ENCODE measurements at regions not wholly inside any gene's neighbourhood (a gene's known extent, or its start where the extent isn't known, plus 50 kb on each side); places are given as distances from the start of the nearest gene placed in this dataset.
"Not testable (repeated sequence)": the region's sequence is repeated elsewhere in the genome, so short reads cannot be mapped to it uniquely, and the experiment has no call there.

GRCh38 chr1:20432341-20432740, 53.7 kb downstream of the CAMK2N1 start:
- no peak for DNase-seq (ENCODE audit: extremely low read depth, low read depth)

GRCh38 chr1:20431176-20431460, 54.9 kb downstream of the CAMK2N1 start:
- DNase-seq (ENCODE audit: extremely low read depth, low read depth), result no peak

- DNase-seq (ENCODE audit: extremely low read depth, low read depth), result peak; percentile 9
Observed at GRCh38 chr1:20430355-20431175, 55.4 kb downstream of the CAMK2N1 start.

GRCh38 chr1:20429296-20429695, 56.7 kb downstream of the CAMK2N1 start:
- DNase-seq (ENCODE audit: extremely low read depth, low read depth), result no peak

GRCh38 chr1:20428841-20429240, 57.2 kb downstream of the CAMK2N1 start:
- DNase-seq (ENCODE audit: extremely low read depth, low read depth), result no peak

GRCh38 chr1:20426923-20427322, 59.1 kb downstream of the CAMK2N1 start:
- no peak for DNase-seq (ENCODE audit: extremely low read depth, low read depth)

GRCh38 chr1:20426371-20426770, 59.6 kb downstream of the CAMK2N1 start:
- no peak for DNase-seq (ENCODE audit: extremely low read depth, low read depth)

- DNase-seq (ENCODE audit: extremely low read depth, low read depth), result no peak
Observed at GRCh38 chr1:20425622-20426021, 60.4 kb downstream of the CAMK2N1 start.

GRCh38 chr1:20423169-20423795, 62.7 kb downstream of the CAMK2N1 start:
- DNase-seq (ENCODE audit: extremely low read depth, low read depth), result no peak

- no peak for DNase-seq (ENCODE audit: extremely low read depth, low read depth)
Observed at GRCh38 chr1:20421441-20421840, 64.6 kb downstream of the CAMK2N1 start.

GRCh38 chr1:20417581-20417980, 68.4 kb downstream of the CAMK2N1 start:
- DNase-seq (ENCODE audit: extremely low read depth, low read depth), result no peak

- DNase-seq (ENCODE audit: extremely low read depth, low read depth), result no peak
Observed at GRCh38 chr1:20416706-20417105, 69.3 kb downstream of the CAMK2N1 start.

GRCh38 chr1:20413776-20414140, 72.3 kb downstream of the CAMK2N1 start:
- DNase-seq (ENCODE audit: extremely low read depth, low read depth), result no peak

GRCh38 chr1:20413136-20413775, 72.8 kb downstream of the CAMK2N1 start:
- no peak for DNase-seq (ENCODE audit: extremely low read depth, low read depth)

GRCh38 chr1:20411196-20411980, 74.6 kb downstream of the CAMK2N1 start:
- DNase-seq (ENCODE audit: extremely low read depth, low read depth), result peak; percentile 7

- no peak for DNase-seq (ENCODE audit: extremely low read depth, low read depth)
Observed at GRCh38 chr1:20410503-20410902, 75.5 kb downstream of the CAMK2N1 start.

GRCh38 chr1:20409971-20410370, 76.0 kb downstream of the CAMK2N1 start:
- DNase-seq (ENCODE audit: extremely low read depth, low read depth), result no peak

GRCh38 chr1:20409012-20409411, 77.0 kb downstream of the CAMK2N1 start:
- DNase-seq (ENCODE audit: extremely low read depth, low read depth), result no peak

- DNase-seq (ENCODE audit: extremely low read depth, low read depth), result not testable (repeated sequence)
Observed at GRCh38 chr1:20408133-20408650, 77.8 kb downstream of the CAMK2N1 start.

GRCh38 chr1:20405893-20406604, 80.0 kb downstream of the CAMK2N1 start:
- DNase-seq (ENCODE audit: extremely low read depth, low read depth), result no peak
